Mesenchymal stem cell (in vitro differentiated cells and primary cell): ENCODE measurements at regions not wholly inside any gene's neighbourhood (a gene's known extent, or its start where the extent isn't known, plus 50 kb on each side); places are given as distances from the start of the nearest gene placed in this dataset.

Experiments used
- DNase-seq: peaks from one replicate; pipeline ENCODE4 v3.0.0-alpha.2; 2013
- H2AFZ ChIP-seq: one replicate; pipeline ENCODE4 v1.6.1; 2013; ENCODE audit warnings: low read depth, mild to moderate bottlenecking, control low read depth, inconsistent platforms, low read length, moderate library complexity
- H2AK5ac ChIP-seq: 2 replicates; pipeline ENCODE4 v1.6.1; 2013; ENCODE audit warnings: low read length, moderate library complexity, mild to moderate bottlenecking, inconsistent platforms; ENCODE audit not compliant: severe bottlenecking
- H2BK120ac ChIP-seq: one replicate; pipeline ENCODE4 v1.6.1; 2013; ENCODE audit warnings: low read depth, mild to moderate bottlenecking, inconsistent platforms, low read length, moderate library complexity
- H2BK12ac ChIP-seq, 2 experiments: one replicate each; pipeline ENCODE4 v1.6.1; 2013; ENCODE audit warnings: inconsistent platforms in 2 of 2, low read length in 2 of 2, mild to moderate bottlenecking in 2 of 2, moderate library complexity in 2 of 2, control low read depth in 1 of 2
- H2BK15ac ChIP-seq: one replicate; pipeline ENCODE4 v1.6.1; 2013; ENCODE audit warnings: mild to moderate bottlenecking, low read depth, inconsistent platforms; ENCODE audit not compliant: poor library complexity, severe bottlenecking
- H2BK5ac ChIP-seq: 2 replicates; pipeline ENCODE4 v1.6.1; 2013; ENCODE audit warnings: low read depth, mild to moderate bottlenecking, low read length, control low read depth, inconsistent platforms; ENCODE audit not compliant: poor library complexity, severe bottlenecking
- H3K14ac ChIP-seq, 2 experiments: one replicate each; pipeline ENCODE4 v1.6.1; 2013; ENCODE audit warnings: inconsistent platforms in 2 of 2, low read length in 2 of 2, control low read depth in 1 of 2, mild to moderate bottlenecking in 1 of 2, moderate library complexity in 1 of 2
- H3K18ac ChIP-seq, 2 experiments: one replicate each; pipeline ENCODE4 v1.6.1; 2013; ENCODE audit warnings: inconsistent platforms in 2 of 2, low read length in 2 of 2, control low read depth in 1 of 2, low read depth in 1 of 2, mild to moderate bottlenecking in 1 of 2
- H3K23ac ChIP-seq, 2 experiments: one replicate each; pipeline ENCODE4 v1.6.1; 2013; ENCODE audit warnings: inconsistent platforms in 2 of 2, low read length in 2 of 2, mild to moderate bottlenecking in 2 of 2, moderate library complexity in 2 of 2, control low read depth in 1 of 2
- H3K27ac ChIP-seq: 2 replicates; pipeline ENCODE4 v1.5.1; 2013; ENCODE audit warnings: mild to moderate bottlenecking, moderate library complexity, low read length, control low read depth, inconsistent platforms; ENCODE audit not compliant: poor library complexity, severe bottlenecking
- H3K27me3 ChIP-seq, 2 experiments: 2 replicates each; pipeline versions ENCODE4 v1.6.1 to v1.7.0; 2013; ENCODE audit warnings: low read length in 2 of 2, mild to moderate bottlenecking in 2 of 2, moderate library complexity in 2 of 2, control low read depth in 1 of 2, inconsistent platforms in 1 of 2; ENCODE audit not compliant: control insufficient read depth in 1 of 2, insufficient read depth in 1 of 2
- H3K36me3 ChIP-seq, 2 experiments: 2 replicates each; pipeline versions ENCODE4 v1.6.1 to v1.7.0; 2013; ENCODE audit warnings: low read length in 2 of 2, control low read depth in 1 of 2, inconsistent platforms in 1 of 2, low read depth in 1 of 2, mild to moderate bottlenecking in 1 of 2; ENCODE audit not compliant: insufficient read depth in 2 of 2, control insufficient read depth in 1 of 2
- H3K4ac ChIP-seq, 2 experiments: one replicate each; pipeline ENCODE4 v1.6.1; 2013; ENCODE audit warnings: inconsistent platforms in 2 of 2, low read length in 2 of 2, mild to moderate bottlenecking in 2 of 2, moderate library complexity in 2 of 2, control low read depth in 1 of 2, low read depth in 1 of 2
- H3K4me1 ChIP-seq: 2 replicates; pipeline ENCODE4 v1.6.1; 2013; ENCODE audit warnings: low read depth, low read length, control low read depth; ENCODE audit not compliant: control insufficient read depth, insufficient read depth
- H3K4me2 ChIP-seq: 2 replicates; pipeline ENCODE4 v1.6.1; 2013; ENCODE audit warnings: low read length, mild to moderate bottlenecking, inconsistent platforms; ENCODE audit not compliant: poor library complexity, severe bottlenecking
- H3K4me3 ChIP-seq, 2 experiments: 2 replicates each; pipeline versions ENCODE4 v1.5.1 to v1.7.0; 2013; ENCODE audit warnings: low read length in 2 of 2, mild to moderate bottlenecking in 2 of 2, control low read depth in 1 of 2, low read depth in 1 of 2; ENCODE audit not compliant: insufficient read depth in 1 of 2
- H3K79me1 ChIP-seq: replicated peaks from 2 replicates; pipeline ENCODE4 v1.6.1; 2013; ENCODE audit warnings: mild to moderate bottlenecking, control low read depth, low read length, inconsistent platforms; ENCODE audit not compliant: poor library complexity, severe bottlenecking
- H3K9ac ChIP-seq: 2 replicates; pipeline ENCODE4 v1.7.0; 2013; ENCODE audit warnings: mild to moderate bottlenecking, low read length, moderate library complexity
- H3K9me3 ChIP-seq: 2 replicates; pipeline ENCODE4 v1.7.0; 2013; ENCODE audit warnings: mild to moderate bottlenecking, low read length; ENCODE audit not compliant: control insufficient read depth
- H4K8ac ChIP-seq: one replicate; pipeline ENCODE4 v1.6.1; 2013; ENCODE audit warnings: inconsistent platforms, mild to moderate bottlenecking, low read length, moderate library complexity
- H4K91ac ChIP-seq: one replicate; pipeline ENCODE4 v1.6.1; 2013; ENCODE audit warnings: mild to moderate bottlenecking, low read length, inconsistent platforms
- WGBS: methylation state at CpG from one replicate; pipeline ENCODE4 v1.1.7; 2013; ENCODE audit warnings: mixed read lengths; 5-methylcytosine and 5-hydroxymethylcytosine counted together

GRCh38 chr22:47623066-47623762 lies 860.8 kb downstream of the TBC1D22A start:
- H2BK15ac ChIP-seq = no peak overlapping the region
- no peak overlapping the region for H2BK5ac ChIP-seq
- no peak overlapping the region for H3K4me2 ChIP-seq
- H2BK120ac ChIP-seq = no peak overlapping the region
- no peak overlapping the region for H2AK5ac ChIP-seq
- no peak overlapping the region for H3K9ac ChIP-seq
- H3K23ac ChIP-seq = no peak overlapping the region
- no peak overlapping the region for H3K4me3 ChIP-seq
- 78% methylated on average over 18 of the region's 18 CpGs for WGBS
- H4K91ac ChIP-seq = no peak overlapping the region
- H3K4ac ChIP-seq = no peak overlapping the region
- H2AFZ ChIP-seq = no peak overlapping the region
- no peak overlapping the region for H3K14ac ChIP-seq
- no peaks in the 10 kb centered on the region for H3K36me3 ChIP-seq
- no peak overlapping the region for H4K8ac ChIP-seq
- H2BK12ac ChIP-seq = no peak overlapping the region
- H3K27me3 ChIP-seq = no peaks in the 10 kb centered on the region
- no peak for DNase-seq
- H3K4me1 ChIP-seq = no peaks in the 10 kb centered on the region
- no peaks in the 10 kb centered on the region for H3K79me1 ChIP-seq
- H3K9me3 ChIP-seq = no peaks in the 10 kb centered on the region
- no peak overlapping the region for H3K27ac ChIP-seq
- H3K18ac ChIP-seq = no peak overlapping the region

- Histone ChIP-seq H3K27ac (no peak overlapping the region), H3K27me3 (no peaks in the 10 kb centered on the region), H2BK120ac (no peak overlapping the region), H2BK12ac (no peak overlapping the region), H3K9me3 (no peaks in the 10 kb centered on the region), H3K36me3 (no peaks in the 10 kb centered on the region), H2AK5ac (no peak overlapping the region), H3K4ac (no peak overlapping the region), H3K4me1 (no peaks in the 10 kb centered on the region), H4K8ac (no peak overlapping the region), H2BK5ac (no peak overlapping the region), H3K14ac (no peak overlapping the region), H4K91ac (no peak overlapping the region), H2BK15ac (no peak overlapping the region), H3K23ac (no peak overlapping the region), H3K4me3 (no peak overlapping the region), H3K18ac (no peak overlapping the region), H3K4me2 (no peak overlapping the region), H3K9ac (no peak overlapping the region), H3K79me1 (no peaks in the 10 kb centered on the region), H2AFZ (no peak overlapping the region)
- no peak for DNase-seq
- 80% methylated on average over 14 of the region's 14 CpGs for WGBS
Observed at GRCh38 chr22:47622541-47622940, 860.1 kb downstream of the TBC1D22A start.

- no peak overlapping the region for H2AK5ac ChIP-seq
- no peak overlapping the region for H3K4me2 ChIP-seq
- H3K36me3 ChIP-seq = no peaks in the 10 kb centered on the region
- no peak overlapping the region for H3K14ac ChIP-seq
- no peak overlapping the region for H2AFZ ChIP-seq
- no peak overlapping the region for H3K18ac ChIP-seq
- no peaks in the 10 kb centered on the region for H3K79me1 ChIP-seq
- no peak overlapping the region for H2BK12ac ChIP-seq
- H3K27ac ChIP-seq = no peak overlapping the region
- no peak for DNase-seq
- no peaks in the 10 kb centered on the region for H3K4me1 ChIP-seq
- H4K91ac ChIP-seq = no peak overlapping the region
- no peak overlapping the region for H3K4ac ChIP-seq
- H3K9me3 ChIP-seq = no peaks in the 10 kb centered on the region
- no peak overlapping the region for H2BK15ac ChIP-seq
- H3K4me3 ChIP-seq = no peak overlapping the region
- no peak overlapping the region for H3K9ac ChIP-seq
- no peaks in the 10 kb centered on the region for H3K27me3 ChIP-seq
- no peak overlapping the region for H2BK5ac ChIP-seq
- H3K23ac ChIP-seq = no peak overlapping the region
- no peak overlapping the region for H2BK120ac ChIP-seq
- no peak overlapping the region for H4K8ac ChIP-seq
- 68% methylated on average over 8 of the region's 9 CpGs for whole genome bisulfite sequencing
Observed at GRCh38 chr22:47621253-47621652, 858.8 kb downstream of the TBC1D22A start.

- 60% methylated on average over 5 of the region's 11 CpGs for WGBS
- Histone ChIP-seq H2AFZ (no peak overlapping the region), H3K4me2 (no peak overlapping the region)
Observed at GRCh38 chr22:47620391-47620790, 857.9 kb downstream of the TBC1D22A start.

More at GRCh38 chr22:47620391-47620790, 857.9 kb downstream of the TBC1D22A start:
- Histone ChIP-seq H3K4me3 (peak overlapping the region in 1 of 2 experiments; percentile 10), H3K4me1 (no peaks in the 10 kb centered on the region), H3K9me3 (no peaks in the 10 kb centered on the region), H3K27ac (no peak overlapping the region), H3K14ac (no peak overlapping the region), H2BK12ac (no peak overlapping the region), H3K27me3 (no peaks in the 10 kb centered on the region), H3K36me3 (no peaks in the 10 kb centered on the region), H4K8ac (no peak overlapping the region), H3K9ac (no peak overlapping the region), H3K23ac (no peak overlapping the region), H2BK120ac (no peak overlapping the region), H2BK15ac (no peak overlapping the region), H3K79me1 (no peaks in the 10 kb centered on the region), H4K91ac (no peak overlapping the region), H2AK5ac (no peak overlapping the region), H2BK5ac (no peak overlapping the region), H3K18ac (no peak overlapping the region), H3K4ac (no peak overlapping the region)
- DNase-seq = no peak
